GM21390 (cell line): ENCODE measurements at regions not wholly inside any gene's neighbourhood (a gene's known extent, or its start where the extent isn't known, plus 50 kb on each side); places are given as distances from the start of the nearest gene placed in this dataset.
"Not testable (repeated sequence)": the region's sequence is repeated elsewhere in the genome, so short reads cannot be mapped to it uniquely, and the experiment has no call there.

Source experiments
- ATAC-seq: cut with Tn5 transposase; IDR thresholded peaks from one replicate; pipeline ENCODE4 v1.9.1; 2021; ENCODE audit not compliant: unreplicated experiment

- ATAC-seq, result not testable (repeated sequence)
Measured at GRCh38 chr15:22200417-22200816, 120.1 kb downstream of the OR4M2 start.

- ATAC-seq, result not testable (repeated sequence)
Measured at GRCh38 chr15:22201993-22202659, 121.8 kb downstream of the OR4M2 start.

- not testable (repeated sequence) for ATAC-seq
Measured at GRCh38 chr15:22203208-22203607, 122.9 kb downstream of the OR4M2 start.

GRCh38 chr15:22209086-22209485 lies 128.8 kb downstream of the OR4M2 start:
- ATAC-seq, result not testable (repeated sequence)

- ATAC-seq, result not testable (repeated sequence)
Measured at GRCh38 chr15:22222596-22222995, 142.3 kb downstream of the OR4M2 start.

- no peak for ATAC-seq
Measured at GRCh38 chr15:22224241-22224671, 143.9 kb downstream of the OR4M2 start.

- not testable (repeated sequence) for ATAC-seq
Measured at GRCh38 chr15:22224961-22225360, 144.6 kb downstream of the OR4M2 start.

GRCh38 chr15:22226034-22226790 lies 145.9 kb downstream of the OR4M2 start:
- ATAC-seq, result no peak

- ATAC-seq, result no peak
Measured at GRCh38 chr15:22227411-22228100, 147.2 kb downstream of the OR4M2 start.

GRCh38 chr15:22228101-22228762 lies 147.9 kb downstream of the OR4M2 start:
- ATAC-seq, result no peak

GRCh38 chr15:22229990-22230819 lies 149.9 kb downstream of the OR4M2 start:
- no peak for ATAC-seq

GRCh38 chr15:22231603-22232002 lies 151.3 kb downstream of the OR4M2 start:
- ATAC-seq, result no peak

- ATAC-seq, result no peak
Measured at GRCh38 chr15:22232675-22233074, 152.3 kb downstream of the OR4M2 start.

GRCh38 chr15:22235261-22235930 lies 155.1 kb downstream of the OR4M2 start:
- ATAC-seq, result not testable (repeated sequence)

GRCh38 chr15:22236469-22236868 lies 156.1 kb downstream of the OR4M2 start:
- no peak for ATAC-seq

GRCh38 chr15:22237891-22238275 lies 157.6 kb downstream of the OR4M2 start:
- ATAC-seq, result no peak

GRCh38 chr15:22238276-22238958 lies 158.1 kb downstream of the OR4M2 start:
- not testable (repeated sequence) for ATAC-seq

- ATAC-seq, result not testable (repeated sequence)
Measured at GRCh38 chr15:22238959-22239805, 158.9 kb downstream of the OR4M2 start.
